ENCODE measurements at regions not wholly inside any gene's neighbourhood (a gene's known extent, or its start where the extent isn't known, plus 50 kb on each side); places are given as distances from the start of the nearest gene placed in this dataset.

DNA sequence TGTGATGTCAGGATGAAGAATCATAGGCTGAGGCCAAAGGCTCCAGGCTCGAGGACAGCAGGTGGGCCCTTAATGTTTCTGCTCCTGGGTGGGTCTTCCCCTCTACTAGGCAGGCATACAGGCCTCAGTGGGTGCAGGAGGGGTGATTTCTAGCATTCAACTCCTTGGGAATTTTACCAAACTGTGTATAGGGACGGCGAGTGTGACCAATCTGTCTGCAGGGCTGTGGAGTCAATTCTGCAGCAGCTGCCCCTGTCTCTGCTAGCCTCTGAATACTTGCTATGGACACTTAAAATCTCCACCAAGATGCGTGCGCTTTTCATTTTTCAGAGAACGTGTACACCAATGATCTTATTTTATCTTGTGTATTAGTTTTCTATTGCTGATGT is 115.5 kb downstream of the WDR11 start:
- Histone ChIP-seq H3K4me2 (ENCODE audit: low read length) (no peak overlapping the region), H3K4me3 (ENCODE audit: low read depth, low read length) (no peak overlapping the region), H2AFZ (no peak overlapping the region), H3K79me2 (no peaks in the 10 kb centered on the region), H3K27ac (no peak overlapping the region), H3K9ac (no peak overlapping the region), H3K27me3 (ENCODE audit: control insufficient read depth, insufficient read depth, low read length) (no peaks in the 10 kb centered on the region), H3K9me3 (ENCODE audit: control insufficient read depth, low read length) (no peaks in the 10 kb centered on the region), H3K36me3 (ENCODE audit: control insufficient read depth, insufficient read depth, low read length) (no peaks in the 10 kb centered on the region), H3K4me1 (no peaks in the 10 kb centered on the region)
- TF ChIP-seq, protein P1, sequence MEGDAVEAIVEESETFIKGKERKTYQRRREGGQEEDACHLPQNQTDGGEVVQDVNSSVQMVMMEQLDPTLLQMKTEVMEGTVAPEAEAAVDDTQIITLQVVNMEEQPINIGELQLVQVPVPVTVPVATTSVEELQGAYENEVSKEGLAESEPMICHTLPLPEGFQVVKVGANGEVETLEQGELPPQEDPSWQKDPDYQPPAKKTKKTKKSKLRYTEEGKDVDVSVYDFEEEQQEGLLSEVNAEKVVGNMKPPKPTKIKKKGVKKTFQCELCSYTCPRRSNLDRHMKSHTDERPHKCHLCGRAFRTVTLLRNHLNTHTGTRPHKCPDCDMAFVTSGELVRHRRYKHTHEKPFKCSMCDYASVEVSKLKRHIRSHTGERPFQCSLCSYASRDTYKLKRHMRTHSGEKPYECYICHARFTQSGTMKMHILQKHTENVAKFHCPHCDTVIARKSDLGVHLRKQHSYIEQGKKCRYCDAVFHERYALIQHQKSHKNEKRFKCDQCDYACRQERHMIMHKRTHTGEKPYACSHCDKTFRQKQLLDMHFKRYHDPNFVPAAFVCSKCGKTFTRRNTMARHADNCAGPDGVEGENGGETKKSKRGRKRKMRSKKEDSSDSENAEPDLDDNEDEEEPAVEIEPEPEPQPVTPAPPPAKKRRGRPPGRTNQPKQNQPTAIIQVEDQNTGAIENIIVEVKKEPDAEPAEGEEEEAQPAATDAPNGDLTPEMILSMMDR (IDR thresholded peaks at IDR 0.05) = no peak

GRCh38 chr10:120969219-120969645 is 118.1 kb downstream of the WDR11 start:
- H3K4me3 ChIP-seq (ENCODE audit: low read depth, low read length) = no peak overlapping the region
- no peak overlapping the region for H3K9ac ChIP-seq
- no peaks in the 10 kb centered on the region for H3K9me3 ChIP-seq (ENCODE audit: control insufficient read depth, low read length)
- no peaks in the 10 kb centered on the region for H3K27me3 ChIP-seq (ENCODE audit: control insufficient read depth, insufficient read depth, low read length)
- H3K27ac ChIP-seq = no peak overlapping the region
- no peak overlapping the region for H3K4me2 ChIP-seq (ENCODE audit: low read length)
- no peaks in the 10 kb centered on the region for H3K79me2 ChIP-seq
- TF ChIP-seq, protein P1 (IDR thresholded peaks at IDR 0.05) = no peak
- no peaks in the 10 kb centered on the region for H3K4me1 ChIP-seq
- H3K36me3 ChIP-seq (ENCODE audit: control insufficient read depth, insufficient read depth, low read length) = no peaks in the 10 kb centered on the region
- no peak overlapping the region for H2AFZ ChIP-seq

DNA sequence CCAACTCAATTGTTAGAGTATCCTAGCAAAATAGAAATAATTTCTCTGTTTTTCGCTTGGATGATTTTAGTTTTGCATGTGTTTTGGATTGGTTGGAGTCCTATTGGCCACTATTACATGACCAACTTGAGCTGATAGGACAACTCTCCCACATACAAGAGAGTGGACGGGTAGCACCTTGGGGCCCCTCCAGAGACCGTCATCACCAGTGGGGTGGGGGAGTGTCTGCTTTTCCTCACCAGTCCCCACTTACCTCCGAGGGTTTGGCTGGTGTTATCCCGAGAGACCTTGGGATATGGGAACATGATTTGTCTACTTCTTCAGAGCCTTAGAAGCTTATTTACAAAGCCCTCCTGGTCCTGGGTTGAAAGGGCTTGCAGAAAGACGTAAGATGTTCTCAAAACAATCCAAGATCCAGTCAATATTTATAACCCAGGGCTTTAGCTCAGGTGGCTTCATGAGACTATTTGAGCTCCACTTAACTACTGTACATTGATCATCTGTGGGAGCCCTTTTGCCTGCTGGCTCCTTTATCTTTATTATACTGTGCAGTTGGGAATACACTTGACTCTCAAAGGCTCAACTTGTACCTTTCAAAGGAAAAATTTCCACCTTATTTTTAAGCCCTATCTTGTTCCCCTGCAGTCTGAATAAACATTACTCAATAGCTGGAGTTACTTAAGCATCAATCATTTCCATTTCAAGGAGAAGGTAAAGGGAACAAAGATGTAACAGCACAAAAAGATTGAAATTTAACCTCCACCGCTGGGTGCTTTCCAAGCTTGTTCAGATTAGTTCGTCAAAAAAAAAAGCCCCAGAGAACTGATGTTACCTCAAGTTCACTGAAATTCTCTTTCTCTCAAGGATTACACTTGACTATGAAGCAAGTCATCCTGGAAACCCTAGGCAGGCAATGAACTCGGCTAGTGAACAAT is 119.7 kb downstream of the WDR11 start:
- H2AFZ ChIP-seq = no peak overlapping the region
- no peak overlapping the region for H3K27ac ChIP-seq
- H3K36me3 ChIP-seq (ENCODE audit: control insufficient read depth, insufficient read depth, low read length) = no peaks in the 10 kb centered on the region
- no peak overlapping the region for H3K4me2 ChIP-seq (ENCODE audit: low read length)
- H3K9ac ChIP-seq = no peak overlapping the region
- no peaks in the 10 kb centered on the region for H3K9me3 ChIP-seq (ENCODE audit: control insufficient read depth, low read length)
- no peaks in the 10 kb centered on the region for H3K79me2 ChIP-seq
- TF ChIP-seq, protein P1 (IDR thresholded peaks at IDR 0.05) = no peak
- H3K4me3 ChIP-seq (ENCODE audit: low read depth, low read length) = no peak overlapping the region
- H3K27me3 ChIP-seq (ENCODE audit: control insufficient read depth, insufficient read depth, low read length) = no peaks in the 10 kb centered on the region
- no peaks in the 10 kb centered on the region for H3K4me1 ChIP-seq

- H3K4me1 ChIP-seq = no peaks in the 10 kb centered on the region
- TF ChIP-seq, protein P1 (IDR thresholded peaks at IDR 0.05) = no peak
- no peak overlapping the region for H3K4me3 ChIP-seq (ENCODE audit: low read depth, low read length)
- no peaks in the 10 kb centered on the region for H3K9me3 ChIP-seq (ENCODE audit: control insufficient read depth, low read length)
- H3K27me3 ChIP-seq (ENCODE audit: control insufficient read depth, insufficient read depth, low read length) = no peaks in the 10 kb centered on the region
- H3K4me2 ChIP-seq (ENCODE audit: low read length) = no peak overlapping the region
- no peak overlapping the region for H2AFZ ChIP-seq
- no peak overlapping the region for H3K9ac ChIP-seq
- no peaks in the 10 kb centered on the region for H3K36me3 ChIP-seq (ENCODE audit: control insufficient read depth, insufficient read depth, low read length)
- H3K27ac ChIP-seq = no peak overlapping the region
- H3K79me2 ChIP-seq = no peaks in the 10 kb centered on the region
These were observed 120.5 kb downstream of the WDR11 start for GRCh38 chr10:120971671-120972070.

DNA sequence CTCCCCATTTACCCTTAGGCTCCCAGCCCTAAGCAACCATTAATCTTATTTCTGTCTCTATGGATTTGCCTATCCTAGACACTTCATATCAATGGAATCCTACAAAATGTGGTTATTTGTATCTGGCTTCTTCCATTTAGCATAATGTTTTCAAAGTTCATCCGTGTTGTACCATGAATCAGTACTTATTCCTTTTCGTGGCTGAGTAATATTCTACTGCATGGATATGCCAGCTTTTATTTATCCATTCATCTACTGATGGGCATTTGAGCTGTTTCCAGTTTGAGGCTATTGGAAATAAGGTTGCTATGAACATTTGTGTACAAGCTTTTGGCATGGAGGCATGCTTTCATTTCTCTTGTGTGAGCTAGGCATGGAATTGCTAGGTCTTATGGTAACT is 121.1 kb downstream of the WDR11 start:
- Histone ChIP-seq H3K27ac (no peak overlapping the region), H3K79me2 (no peaks in the 10 kb centered on the region), H2AFZ (no peak overlapping the region), H3K36me3 (ENCODE audit: control insufficient read depth, insufficient read depth, low read length) (no peaks in the 10 kb centered on the region), H3K4me2 (ENCODE audit: low read length) (no peak overlapping the region), H3K4me1 (no peaks in the 10 kb centered on the region), H3K27me3 (ENCODE audit: control insufficient read depth, insufficient read depth, low read length) (no peaks in the 10 kb centered on the region), H3K9me3 (ENCODE audit: control insufficient read depth, low read length) (no peaks in the 10 kb centered on the region), H3K4me3 (ENCODE audit: low read depth, low read length) (no peak overlapping the region), H3K9ac (no peak overlapping the region)
- TF ChIP-seq, protein P1 (IDR thresholded peaks at IDR 0.05) = no peak
